Keratinocyte (primary cell): ENCODE measurements at regions not wholly inside any gene's neighbourhood (a gene's known extent, or its start where the extent isn't known, plus 50 kb on each side); places are given as distances from the start of the nearest gene placed in this dataset.

Experiments
- DNase-seq: peaks from one replicate; pipeline ENCODE4 v3.0.0-alpha.2; 2011; ENCODE audit warnings: low read depth, missing footprints, low spot score
- FAIRE-seq: peaks from 2 replicates; lab custom pipeline; 2011; peaks lifted over from hg19 to GRCh38; lab: Jason Lieb, UNC
- H2AFZ ChIP-seq: 2 replicates; pipeline ENCODE4 v1.6.0; 2012; ENCODE audit warnings: low read length, control low read depth, inconsistent platforms; ENCODE audit not compliant: control insufficient read depth
- H3K27ac ChIP-seq: 2 replicates; pipeline ENCODE4 v1.5.1; 2011; ENCODE audit warnings: low read length; ENCODE audit not compliant: control insufficient read depth, insufficient read depth
- H3K27me3 ChIP-seq: 3 replicates; pipeline ENCODE4 v1.6.0; 2011; ENCODE audit warnings: low read length; ENCODE audit not compliant: control insufficient read depth, insufficient read depth; ENCODE audit errors: extremely low read depth
- H3K36me3 ChIP-seq, 2 experiments: 2 replicates in 1 of 2; 3 replicates in 1 of 2; pipeline ENCODE4 v1.5.1; 2011; ENCODE audit warnings: low read length in 2 of 2, mild to moderate bottlenecking in 1 of 2; ENCODE audit not compliant: control insufficient read depth in 2 of 2, insufficient read depth in 2 of 2; ENCODE audit errors: extremely low read depth in 1 of 2
- H3K4me1 ChIP-seq: 3 replicates; pipeline ENCODE4 v1.5.1; 2011; ENCODE audit warnings: low read length; ENCODE audit not compliant: control insufficient read depth, insufficient read depth; ENCODE audit errors: extremely low read depth
- H3K4me2 ChIP-seq: 3 replicates; pipeline ENCODE4 v1.6.0; 2011; ENCODE audit warnings: low read depth, low read length; ENCODE audit not compliant: control insufficient read depth, insufficient read depth; ENCODE audit errors: extremely low read depth
- H3K4me3 ChIP-seq, 3 experiments: fragments of 200-600 bp in 1 of 3; sonication (generic) in 1 of 3; 2 replicates in 2 of 3; 3 replicates in 1 of 3; pipeline ENCODE4 v1.5.1; 2011 to 2016; ENCODE audit warnings: low read length in 3 of 3, mild to moderate bottlenecking in 3 of 3, control low read depth in 2 of 3, inconsistent platforms in 1 of 3, low read depth in 1 of 3, mixed read lengths in 1 of 3, mixed run types in 1 of 3, moderate library complexity in 1 of 3; ENCODE audit not compliant: control insufficient read depth in 2 of 3, insufficient read depth in 2 of 3; ENCODE audit errors: extremely low read depth in 1 of 3
- H3K79me2 ChIP-seq: 2 replicates; pipeline ENCODE4 v1.6.0; 2012; ENCODE audit warnings: low read length; ENCODE audit not compliant: control insufficient read depth, insufficient read depth
- H3K9ac ChIP-seq: 3 replicates; pipeline ENCODE4 v1.6.0; 2011; ENCODE audit warnings: low read length; ENCODE audit not compliant: control insufficient read depth, insufficient read depth; ENCODE audit errors: extremely low read depth
- H3K9me1 ChIP-seq: 3 replicates; pipeline ENCODE4 v1.6.0; 2011; ENCODE audit warnings: low read length; ENCODE audit not compliant: control insufficient read depth, insufficient read depth; ENCODE audit errors: extremely low read depth
- H3K9me3 ChIP-seq: 2 replicates; pipeline ENCODE4 v1.5.1; 2012; ENCODE audit warnings: low read depth, low read length; ENCODE audit not compliant: control insufficient read depth
- H4K20me1 ChIP-seq: 3 replicates; pipeline ENCODE4 v1.6.0; 2011; ENCODE audit warnings: low read length; ENCODE audit not compliant: control insufficient read depth, insufficient read depth; ENCODE audit errors: extremely low read depth
- EZH2 ChIP-seq: IDR thresholded peaks from one replicate; pipeline ENCODE4 v1.6.1; 2012; ENCODE audit warnings: inconsistent platforms, mild to moderate bottlenecking, low read length, moderate library complexity
- dilution Hi-C: fragments of 300-500 bp; cut with MboI; formaldehyde crosslinking; loops from one replicate; pipeline ENCODE4 v1.7.0; 2020; ENCODE audit warnings: low sequenced_read_pairs; ENCODE audit not compliant: extremely low pct_ligation_motif_present
- TF ChIP-seq, protein P1 (sequence below), 3 experiments: IDR thresholded peaks in 1 of 3; conservative IDR thresholded peaks in 1 of 3; optimal IDR thresholded peaks in 1 of 3; 2 replicates in 2 of 3; 3 replicates in 1 of 3; pipeline versions ENCODE3 to v1.5.1; 2011; ENCODE audit warnings: low read length in 3 of 3, mild to moderate bottlenecking in 3 of 3, moderate library complexity in 2 of 3, control low read depth in 1 of 3, inconsistent platforms in 1 of 3; ENCODE audit not compliant: insufficient read depth in 2 of 3; ENCODE audit errors: extremely low read depth in 1 of 3

- DNase-seq, result no peak
- dilution Hi-C loops, result no loop called here
Observed at GRCh38 chr1:81547912-81548303, 252.8 kb upstream of the ADGRL2 start.

GRCh38 chr1:81547261-81547911 lies 253.3 kb upstream of the ADGRL2 start:
- H4K20me1 ChIP-seq, result no peaks in the 10 kb centered on the region

More at GRCh38 chr1:81547912-81548303, 252.8 kb upstream of the ADGRL2 start:
- H3K27ac ChIP-seq, result no peak overlapping the region
- no peaks in the 10 kb centered on the region for H3K79me2 ChIP-seq
- H3K9ac ChIP-seq, result no peak overlapping the region
- H3K36me3 ChIP-seq, result no peaks in the 10 kb centered on the region
- H2AFZ ChIP-seq, result no peak overlapping the region
- no peaks in the 10 kb centered on the region for H3K27me3 ChIP-seq
- no peak overlapping the region for H3K4me3 ChIP-seq
- H3K9me3 ChIP-seq, result no peaks in the 10 kb centered on the region
- TF ChIP-seq, protein P1, sequence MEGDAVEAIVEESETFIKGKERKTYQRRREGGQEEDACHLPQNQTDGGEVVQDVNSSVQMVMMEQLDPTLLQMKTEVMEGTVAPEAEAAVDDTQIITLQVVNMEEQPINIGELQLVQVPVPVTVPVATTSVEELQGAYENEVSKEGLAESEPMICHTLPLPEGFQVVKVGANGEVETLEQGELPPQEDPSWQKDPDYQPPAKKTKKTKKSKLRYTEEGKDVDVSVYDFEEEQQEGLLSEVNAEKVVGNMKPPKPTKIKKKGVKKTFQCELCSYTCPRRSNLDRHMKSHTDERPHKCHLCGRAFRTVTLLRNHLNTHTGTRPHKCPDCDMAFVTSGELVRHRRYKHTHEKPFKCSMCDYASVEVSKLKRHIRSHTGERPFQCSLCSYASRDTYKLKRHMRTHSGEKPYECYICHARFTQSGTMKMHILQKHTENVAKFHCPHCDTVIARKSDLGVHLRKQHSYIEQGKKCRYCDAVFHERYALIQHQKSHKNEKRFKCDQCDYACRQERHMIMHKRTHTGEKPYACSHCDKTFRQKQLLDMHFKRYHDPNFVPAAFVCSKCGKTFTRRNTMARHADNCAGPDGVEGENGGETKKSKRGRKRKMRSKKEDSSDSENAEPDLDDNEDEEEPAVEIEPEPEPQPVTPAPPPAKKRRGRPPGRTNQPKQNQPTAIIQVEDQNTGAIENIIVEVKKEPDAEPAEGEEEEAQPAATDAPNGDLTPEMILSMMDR (optimal IDR thresholded peaks at IDR 0.05 in 1 of 3, IDR thresholded peaks at IDR 0.05 in 1 of 3, conservative IDR thresholded peaks at IDR 0.05 in 1 of 3; ENCODE audit: extremely low read depth in 1 of 3, insufficient read depth in 2 of 3, low read length in 3 of 3), result no peak
- no peak for TF ChIP-seq EZH2
- no peaks in the 10 kb centered on the region for H3K9me1 ChIP-seq
- H4K20me1 ChIP-seq, result no peaks in the 10 kb centered on the region
- H3K4me1 ChIP-seq, result peaks cover 19% of the 10 kb centered on the region
- H3K4me2 ChIP-seq, result no peak overlapping the region
- FAIRE-seq, result no peak

More at GRCh38 chr1:81547261-81547911, 253.3 kb upstream of the ADGRL2 start:
- Histone ChIP-seq H3K4me1 (peaks cover 19% of the 10 kb centered on the region), H3K4me2 (no peak overlapping the region), H3K27me3 (no peaks in the 10 kb centered on the region), H3K9ac (no peak overlapping the region), H2AFZ (no peak overlapping the region), H3K9me1 (no peaks in the 10 kb centered on the region), H3K36me3 (no peaks in the 10 kb centered on the region), H3K4me3 (no peak overlapping the region), H3K27ac (no peak overlapping the region), H3K79me2 (no peaks in the 10 kb centered on the region), H3K9me3 (no peaks in the 10 kb centered on the region)
- no peak for FAIRE-seq
- no peak for TF ChIP-seq EZH2
- TF ChIP-seq, protein P1 (optimal IDR thresholded peaks at IDR 0.05 in 1 of 3, IDR thresholded peaks at IDR 0.05 in 1 of 3, conservative IDR thresholded peaks at IDR 0.05 in 1 of 3; ENCODE audit: extremely low read depth in 1 of 3, insufficient read depth in 2 of 3, low read length in 3 of 3), result no peak
- DNase-seq, result no peak
- dilution Hi-C loops, result no loop called here
